Endothelial cell of umbilical vein (primary cell): ENCODE measurements at regions not wholly inside any gene's neighbourhood (a gene's known extent, or its start where the extent isn't known, plus 50 kb on each side); places are given as distances from the start of the nearest gene placed in this dataset.

Source experiments
- BruUV-seq: library from RNA; stranded (reverse); fragments of 400-500 nt; replicated peaks from 2 replicates; lab custom pipeline; 2021; lab: Mats Ljungman, UMichigan
- CTCF ChIA-PET: fragments of 300-600, 350-600 bp; sonication (Branson Sonifier 250); formaldehyde crosslinking; loops from one replicate; lab custom pipeline; 2021; ENCODE audit warnings: antibody characterized with exemption, inconsistent platforms; lab: Charles Lee
- POLR2A ChIA-PET: fragments of 300-600, 350-600 bp; sonication (Branson Sonifier 250); formaldehyde crosslinking; loops from one replicate; lab custom pipeline; 2021; ENCODE audit warnings: antibody characterized with exemption, inconsistent platforms; lab: Charles Lee
- DNase-seq: peaks from one replicate; pipeline ENCODE4 v3.0.0-alpha.2; 2011; ENCODE audit warnings: low read depth, low spot score
- FAIRE-seq: peaks from 2 replicates; lab custom pipeline; 2011; peaks lifted over from hg19 to GRCh38; lab: Jason Lieb, UNC
- H2AFZ ChIP-seq: 2 replicates; pipeline ENCODE4 v1.6.0; 2012; ENCODE audit warnings: low read depth, low read length, control low read depth, inconsistent platforms
- H3K27ac ChIP-seq: 2 replicates; pipeline ENCODE4 v1.5.1; 2011; ENCODE audit warnings: low read depth, mild to moderate bottlenecking, control low read depth, low read length, moderate library complexity; ENCODE audit not compliant: insufficient read depth
- H3K27me3 ChIP-seq, 2 experiments: 2 replicates each; pipeline versions ENCODE4 v1.6.0 to v1.6.1; 2011; ENCODE audit warnings: low read length in 2 of 2, mixed read lengths in 1 of 2; ENCODE audit not compliant: control insufficient read depth in 2 of 2, insufficient read depth in 2 of 2
- H3K36me3 ChIP-seq, 2 experiments: 2 replicates in 1 of 2; 3 replicates in 1 of 2; pipeline ENCODE4 v1.5.1; 2011; ENCODE audit warnings: low read length in 2 of 2, mild to moderate bottlenecking in 1 of 2, moderate library complexity in 1 of 2; ENCODE audit not compliant: control insufficient read depth in 2 of 2, insufficient read depth in 2 of 2; ENCODE audit errors: extremely low read depth in 1 of 2
- H3K4me1 ChIP-seq: 3 replicates; pipeline ENCODE4 v1.5.1; 2011; ENCODE audit warnings: mild to moderate bottlenecking, low read length; ENCODE audit not compliant: control insufficient read depth, insufficient read depth; ENCODE audit errors: extremely low read depth
- H3K4me2 ChIP-seq: 2 replicates; pipeline ENCODE4 v1.6.1; 2011; ENCODE audit warnings: low read length, control low read depth, mixed read lengths; ENCODE audit not compliant: insufficient read depth
- H3K4me3 ChIP-seq, 3 experiments: fragments of 200-600 bp in 1 of 3; sonication (generic), shearing (Covaris generic) in 1 of 3; replicated peaks in 1 of 3; 2 replicates each; pipeline ENCODE4 v1.5.1; 2011 to 2016; ENCODE audit warnings: control low read depth in 3 of 3, low read length in 3 of 3, mild to moderate bottlenecking in 2 of 3, inconsistent platforms in 1 of 3, low read depth in 1 of 3, moderate library complexity in 1 of 3; ENCODE audit not compliant: insufficient read depth in 1 of 3
- H3K79me2 ChIP-seq: 2 replicates; pipeline ENCODE4 v1.6.0; 2012; ENCODE audit warnings: low read length, inconsistent platforms; ENCODE audit not compliant: control insufficient read depth, insufficient read depth
- H3K9ac ChIP-seq: replicated peaks from 2 replicates; pipeline ENCODE3; 2011; ENCODE audit warnings: low read length, control low read depth; ENCODE audit not compliant: insufficient read depth; ENCODE audit errors: extremely low read depth
- H3K9me1 ChIP-seq: replicated peaks from 3 replicates; pipeline ENCODE4 v1.6.0; 2011; ENCODE audit warnings: mild to moderate bottlenecking, low read length; ENCODE audit not compliant: control insufficient read depth, insufficient read depth; ENCODE audit errors: extremely low read depth
- H3K9me3 ChIP-seq: replicated peaks from 2 replicates; pipeline ENCODE4 v1.5.1; 2012; ENCODE audit warnings: low read length, inconsistent platforms; ENCODE audit not compliant: control insufficient read depth, insufficient read depth
- H4K20me1 ChIP-seq: replicated peaks from 2 replicates; pipeline ENCODE3; 2011; ENCODE audit warnings: mild to moderate bottlenecking, low read length; ENCODE audit not compliant: control insufficient read depth, insufficient read depth; ENCODE audit errors: extremely low read depth
- EZH2 ChIP-seq: IDR thresholded peaks from 2 replicates; pipeline ENCODE4 v1.6.1; 2012; ENCODE audit warnings: borderline replicate concordance, low read depth, mild to moderate bottlenecking, moderate library complexity, low read length, inconsistent platforms; ENCODE audit not compliant: severe bottlenecking
- FOS ChIP-seq: IDR thresholded peaks from 2 replicates; pipeline ENCODE4 v1.6.1; 2011; ENCODE audit warnings: mild to moderate bottlenecking, low read length, moderate library complexity, borderline replicate concordance; ENCODE audit not compliant: insufficient read depth
- GATA2 ChIP-seq: IDR thresholded peaks from 2 replicates; pipeline ENCODE4 v1.7.0; 2011; ENCODE audit warnings: low read depth, mild to moderate bottlenecking, moderate library complexity, mixed read lengths, low read length; ENCODE audit not compliant: insufficient read length, insufficient read depth
- JUN ChIP-seq: IDR thresholded peaks from 2 replicates; pipeline ENCODE4 v1.6.1; 2011; ENCODE audit warnings: borderline replicate concordance, low read depth; ENCODE audit not compliant: insufficient read length, insufficient read depth
- MAX ChIP-seq: IDR thresholded peaks from 2 replicates; pipeline ENCODE4 v1.6.1; 2011; ENCODE audit not compliant: insufficient read depth, insufficient read length
- MYC ChIP-seq: IDR thresholded peaks from one replicate; pipeline ENCODE4 v1.6.1; 2011; ENCODE audit warnings: mild to moderate bottlenecking, low read depth, low read length
- POLR2A ChIP-seq: IDR thresholded peaks from 2 replicates; pipeline ENCODE4 v1.6.1; 2012; ENCODE audit warnings: low read depth, mild to moderate bottlenecking, control low read depth, low read length
- POLR2AphosphoS5 ChIP-seq: IDR thresholded peaks from 2 replicates; pipeline ENCODE4 v1.6.1; 2012; ENCODE audit warnings: low read depth, mild to moderate bottlenecking, control low read depth, low read length, moderate library complexity; ENCODE audit not compliant: insufficient read depth
- dilution Hi-C: fragments of 300-500 bp; cut with MboI; formaldehyde crosslinking; loops from one replicate; pipeline ENCODE4 v1.15.0; 2019; ENCODE audit warnings: low sequenced_read_pairs; ENCODE audit not compliant: extremely low pct_ligation_motif_present
- intact Hi-C: fragments of 100-400 bp; cut with micrococcal nuclease; formaldehyde crosslinking; loops from one replicate; pipeline ENCODE4 v1.10.0; 2022
- TF ChIP-seq, protein P1 (sequence below), 2 donors: IDR thresholded peaks; 1 replicate in 1 of 2; 2 replicates in 1 of 2; pipeline ENCODE4 v1.5.1; 2011; ENCODE audit warnings: low read length in 2 of 2, mild to moderate bottlenecking in 2 of 2, moderate library complexity in 2 of 2, control low read depth in 1 of 2, inconsistent platforms in 1 of 2, low read depth in 1 of 2; ENCODE audit not compliant: insufficient read depth in 1 of 2; ENCODE audit errors: extremely low read depth in 1 of 2

GRCh38 chr3:76917436-76917835 lies 122.5 kb upstream of the ROBO2 start:
- Histone ChIP-seq H3K4me1 (no peaks in the 10 kb centered on the region), H3K4me2 (no peak overlapping the region), H3K27me3 (no peaks in the 10 kb centered on the region), H4K20me1 (no peaks in the 10 kb centered on the region), H3K9ac (no peak overlapping the region), H3K4me3 (no peak overlapping the region), H2AFZ (no peak overlapping the region), H3K9me1 (no peaks in the 10 kb centered on the region), H3K9me3 (no peaks in the 10 kb centered on the region), H3K36me3 (no peaks in the 10 kb centered on the region), H3K79me2 (no peaks in the 10 kb centered on the region), H3K27ac (no peak overlapping the region)
- no peak for DNase-seq
- dilution Hi-C loops = no loop called here
- intact Hi-C loops = no loop called here
- POLR2A ChIA-PET = no interaction called here
- no peak for FAIRE-seq
- CTCF ChIA-PET = no interaction called here
- TF ChIP-seq, protein P1, sequence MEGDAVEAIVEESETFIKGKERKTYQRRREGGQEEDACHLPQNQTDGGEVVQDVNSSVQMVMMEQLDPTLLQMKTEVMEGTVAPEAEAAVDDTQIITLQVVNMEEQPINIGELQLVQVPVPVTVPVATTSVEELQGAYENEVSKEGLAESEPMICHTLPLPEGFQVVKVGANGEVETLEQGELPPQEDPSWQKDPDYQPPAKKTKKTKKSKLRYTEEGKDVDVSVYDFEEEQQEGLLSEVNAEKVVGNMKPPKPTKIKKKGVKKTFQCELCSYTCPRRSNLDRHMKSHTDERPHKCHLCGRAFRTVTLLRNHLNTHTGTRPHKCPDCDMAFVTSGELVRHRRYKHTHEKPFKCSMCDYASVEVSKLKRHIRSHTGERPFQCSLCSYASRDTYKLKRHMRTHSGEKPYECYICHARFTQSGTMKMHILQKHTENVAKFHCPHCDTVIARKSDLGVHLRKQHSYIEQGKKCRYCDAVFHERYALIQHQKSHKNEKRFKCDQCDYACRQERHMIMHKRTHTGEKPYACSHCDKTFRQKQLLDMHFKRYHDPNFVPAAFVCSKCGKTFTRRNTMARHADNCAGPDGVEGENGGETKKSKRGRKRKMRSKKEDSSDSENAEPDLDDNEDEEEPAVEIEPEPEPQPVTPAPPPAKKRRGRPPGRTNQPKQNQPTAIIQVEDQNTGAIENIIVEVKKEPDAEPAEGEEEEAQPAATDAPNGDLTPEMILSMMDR (IDR thresholded peaks at IDR 0.05; ENCODE audit: extremely low read depth in 1 of 2, insufficient read depth in 1 of 2, low read depth in 1 of 2, low read length in 2 of 2) = no peak
- no peak for TF ChIP-seq POLR2AphosphoS5
- no peak for TF ChIP-seq MYC
- no peak for TF ChIP-seq EZH2
- TF ChIP-seq JUN = no peak
- no peak for TF ChIP-seq GATA2
- TF ChIP-seq MAX = no peak
- TF ChIP-seq FOS = no peak
- TF ChIP-seq POLR2A = no peak
- no TSS peak for BruUV-seq
